ENCODE measurements at regions not wholly inside any gene's neighbourhood (a gene's known extent, or its start where the extent isn't known, plus 50 kb on each side); places are given as distances from the start of the nearest gene placed in this dataset.

- H3K9me3 ChIP-seq = no peaks in the 10 kb centered on the region
- H3K4me1 ChIP-seq = no peaks in the 10 kb centered on the region
- intact Hi-C loops (cut with DNase I; ENCODE audit: low total_unique reads) = loop anchor here (2.0 kb wide), 1 partner anchor 36 kb away; no protein-coding TSS in a partner anchor
- TF ChIP-seq CTCF (IDR thresholded peaks at IDR 0.05) = no peak
- no peak for TF ChIP-seq POLR2AphosphoS5 (IDR thresholded peaks at IDR 0.05)
- TF ChIP-seq POLR2A (IDR thresholded peaks at IDR 0.05) = no peak
- no peak overlapping the region for H3K4me3 ChIP-seq
- H3K27ac ChIP-seq = no peak overlapping the region
- H3K27me3 ChIP-seq = no peaks in the 10 kb centered on the region
- DNase-seq (ENCODE audit: low spot score in 2 of 2) = no peak
- H3K36me3 ChIP-seq = no peaks in the 10 kb centered on the region
Measured at GRCh38 chr6:147868427-147869190, 360.1 kb downstream of the SAMD5 start.

GRCh38 chr6:147869201-147869600, 360.7 kb downstream of the SAMD5 start:
- TF ChIP-seq POLR2AphosphoS5 (IDR thresholded peaks at IDR 0.05) = no peak
- TF ChIP-seq POLR2A (IDR thresholded peaks at IDR 0.05) = no peak
- no peak for TF ChIP-seq CTCF (IDR thresholded peaks at IDR 0.05)
- Histone ChIP-seq H3K4me1 (no peaks in the 10 kb centered on the region), H3K9me3 (no peaks in the 10 kb centered on the region), H3K4me3 (no peak overlapping the region), H3K36me3 (no peaks in the 10 kb centered on the region), H3K27me3 (no peaks in the 10 kb centered on the region), H3K27ac (no peak overlapping the region)
- intact Hi-C loops (cut with DNase I; ENCODE audit: low total_unique reads) = loop anchor here (2.0 kb wide), 1 partner anchor 36 kb away; no protein-coding TSS in a partner anchor
- DNase-seq (ENCODE audit: low spot score in 2 of 2) = no peak

- Histone ChIP-seq H3K27me3 (no peaks in the 10 kb centered on the region), H3K27ac (no peak overlapping the region), H3K4me3 (no peak overlapping the region), H3K4me1 (no peaks in the 10 kb centered on the region), H3K36me3 (no peaks in the 10 kb centered on the region), H3K9me3 (no peaks in the 10 kb centered on the region)
- DNase-seq (ENCODE audit: low spot score in 2 of 2) = no peak
- intact Hi-C loops (cut with DNase I; ENCODE audit: low total_unique reads) = loop anchor here (2.0 kb wide), 1 partner anchor 37 kb away; no protein-coding TSS in a partner anchor
- TF ChIP-seq POLR2A (IDR thresholded peaks at IDR 0.05) = no peak
- TF ChIP-seq CTCF (IDR thresholded peaks at IDR 0.05) = no peak
- TF ChIP-seq POLR2AphosphoS5 (IDR thresholded peaks at IDR 0.05) = no peak
Measured at GRCh38 chr6:147869869-147870268, 361.4 kb downstream of the SAMD5 start.

DNA sequence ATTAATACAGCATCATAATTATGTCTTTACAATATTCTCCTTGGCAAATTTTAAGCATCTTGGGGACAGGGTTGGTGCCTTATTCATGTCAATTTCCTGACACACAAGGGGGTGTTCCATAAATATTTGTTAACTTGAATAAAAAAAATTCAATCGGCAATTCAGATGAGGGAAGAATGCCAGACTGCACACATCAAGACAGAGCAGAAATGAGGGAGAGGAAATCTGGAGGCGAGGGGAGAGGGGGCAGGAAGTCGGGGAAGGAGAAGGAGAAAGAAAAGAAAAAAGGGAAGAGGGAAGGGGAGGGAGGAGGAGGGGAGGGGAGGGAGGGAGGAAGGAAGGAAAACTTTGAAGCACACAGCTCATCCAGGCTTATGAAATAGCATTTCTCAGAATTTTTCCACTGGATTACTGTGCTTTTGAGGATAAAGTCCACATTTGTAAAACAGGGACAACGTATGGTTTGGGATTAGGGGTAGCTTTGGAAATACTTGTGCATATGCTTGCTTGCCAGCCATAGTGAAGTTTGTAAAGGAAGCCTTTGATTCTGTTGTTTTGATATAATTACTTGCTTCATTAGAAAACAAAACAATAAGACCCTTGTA, 362.1 kb downstream of the SAMD5 start:
- Histone ChIP-seq H3K9me3 (no peaks in the 10 kb centered on the region), H3K4me1 (no peaks in the 10 kb centered on the region), H3K27me3 (no peaks in the 10 kb centered on the region), H3K27ac (no peak overlapping the region), H3K4me3 (no peak overlapping the region), H3K36me3 (no peaks in the 10 kb centered on the region)
- TF ChIP-seq POLR2AphosphoS5 (IDR thresholded peaks at IDR 0.05) = no peak
- DNase-seq (ENCODE audit: low spot score in 2 of 2) = no peak
- intact Hi-C loops (cut with DNase I; ENCODE audit: low total_unique reads) = no loop called here

DNA sequence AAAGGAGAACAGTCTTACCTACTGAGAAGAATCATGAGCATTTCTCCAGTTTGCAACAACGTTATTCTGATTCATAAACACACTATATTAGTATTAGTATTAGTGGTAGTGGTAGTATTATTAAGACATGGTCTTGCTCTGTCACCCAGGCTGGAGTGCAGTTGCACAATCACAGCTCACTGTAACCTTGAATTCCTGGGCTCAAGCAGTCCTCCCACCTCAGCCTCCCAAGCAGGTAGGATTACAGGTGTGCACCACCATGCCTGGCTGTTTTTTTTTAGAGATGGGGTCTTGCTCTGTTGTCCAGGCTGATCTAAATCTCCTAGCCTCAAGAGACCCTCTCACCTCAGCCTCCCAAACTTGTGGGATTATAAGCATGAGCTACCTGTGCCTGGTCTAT, 363.5 kb downstream of the SAMD5 start:
- no peaks in the 10 kb centered on the region for H3K27me3 ChIP-seq
- DNase-seq (ENCODE audit: low spot score in 2 of 2) = no peak
- no peak for TF ChIP-seq CTCF (IDR thresholded peaks at IDR 0.05)
- intact Hi-C loops (cut with DNase I; ENCODE audit: low total_unique reads) = no loop called here
- no peaks in the 10 kb centered on the region for H3K36me3 ChIP-seq
- no peak overlapping the region for H3K27ac ChIP-seq
- no peak overlapping the region for H3K4me3 ChIP-seq
- H3K9me3 ChIP-seq = no peaks in the 10 kb centered on the region
- no peaks in the 10 kb centered on the region for H3K4me1 ChIP-seq

Data from breast epithelium (tissue), 4 donors.